ENCODE measurements at regions not wholly inside any gene's neighbourhood (a gene's known extent, or its start where the extent isn't known, plus 50 kb on each side); places are given as distances from the start of the nearest gene placed in this dataset.
"Not testable (repeated sequence)": the region's sequence is repeated elsewhere in the genome, so short reads cannot be mapped to it uniquely, and the experiment has no call there.

DNA sequence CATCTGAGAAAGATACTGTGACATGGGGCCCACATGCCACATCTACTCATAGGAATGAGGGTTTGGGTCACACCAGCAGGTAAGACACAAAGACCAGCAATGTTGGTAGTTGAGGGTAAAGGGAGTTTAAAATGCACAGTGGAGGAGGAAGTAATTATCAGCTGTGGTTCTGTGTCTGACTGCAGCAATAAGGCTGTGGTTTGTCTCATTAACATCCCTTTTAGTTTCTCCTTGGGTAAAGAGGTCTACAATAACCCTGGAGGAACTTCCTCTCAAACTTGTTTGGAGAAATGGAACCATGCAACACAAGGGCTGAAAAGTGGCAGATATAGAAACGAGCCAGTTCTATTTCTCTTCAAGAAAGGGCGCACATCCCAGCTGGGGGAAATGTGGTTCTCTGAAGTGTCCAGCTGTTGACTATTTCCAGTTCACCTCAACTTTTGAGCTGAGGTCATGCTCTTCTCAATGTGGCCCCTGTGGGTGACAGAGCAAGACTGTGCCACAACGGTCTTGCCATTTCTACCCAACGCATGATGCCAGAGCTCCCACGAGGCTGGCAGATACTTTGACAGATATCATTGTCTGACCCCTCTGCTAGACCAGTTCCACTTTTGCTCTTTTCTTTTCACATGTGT is 234.3 kb downstream of the SQOR start:
- DNase-seq: no peak

DNA sequence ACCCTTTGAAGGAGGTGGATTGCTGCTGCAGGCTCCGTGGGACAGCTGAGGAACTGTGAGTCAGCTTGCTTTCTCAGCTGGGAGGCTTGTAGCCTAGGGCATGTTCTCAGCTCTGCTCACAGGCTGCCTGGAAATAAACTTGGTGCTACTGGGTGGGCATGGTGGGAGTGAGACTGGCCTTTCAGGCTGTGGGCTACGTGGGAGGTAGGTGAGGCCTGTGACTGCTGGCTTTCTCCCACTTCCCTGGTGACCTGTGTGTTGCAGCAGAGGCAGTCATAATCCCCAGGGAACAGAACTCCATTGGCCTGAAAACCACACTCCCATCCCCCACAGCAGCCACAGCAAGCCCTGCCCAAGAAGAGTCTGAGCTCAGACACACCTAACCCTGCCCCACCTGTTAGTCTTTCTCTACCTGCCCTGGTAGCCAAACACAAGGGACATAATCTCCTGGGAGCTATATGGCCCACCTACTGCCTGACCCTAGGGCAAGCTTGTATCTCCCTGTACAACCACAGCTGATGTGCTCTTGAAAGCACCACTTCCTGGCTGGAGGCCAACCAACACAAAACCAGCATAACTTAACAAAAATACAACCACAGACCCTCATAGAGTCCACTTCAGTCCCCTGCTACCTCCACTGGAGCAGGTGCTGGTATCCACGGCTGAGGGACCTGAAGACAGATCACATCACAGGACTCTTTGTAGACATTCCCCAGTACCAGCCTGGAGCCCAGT is 236.5 kb downstream of the SQOR start:
- DNase-seq: peak; percentile 1

DNA sequence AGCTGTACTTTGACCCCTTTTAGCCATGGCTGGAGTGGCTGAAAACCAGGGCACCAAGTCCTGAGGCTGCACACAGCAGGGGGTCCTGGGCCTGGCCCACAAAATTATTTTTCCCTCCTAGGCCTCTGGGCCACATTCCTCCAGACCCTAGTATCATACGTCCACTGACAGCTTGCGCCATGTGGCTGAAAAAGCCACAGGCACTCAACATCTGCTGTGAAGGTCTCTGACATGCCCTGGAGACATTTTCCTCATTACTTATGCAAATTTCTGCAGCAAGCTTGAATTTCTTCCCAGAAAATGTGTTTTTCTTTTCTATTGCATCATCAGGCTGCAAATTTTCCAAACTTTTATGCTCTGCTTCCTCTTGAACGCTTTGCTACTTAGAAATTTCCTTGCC is 239.0 kb downstream of the SQOR start:
- no peak for DNase-seq

DNA sequence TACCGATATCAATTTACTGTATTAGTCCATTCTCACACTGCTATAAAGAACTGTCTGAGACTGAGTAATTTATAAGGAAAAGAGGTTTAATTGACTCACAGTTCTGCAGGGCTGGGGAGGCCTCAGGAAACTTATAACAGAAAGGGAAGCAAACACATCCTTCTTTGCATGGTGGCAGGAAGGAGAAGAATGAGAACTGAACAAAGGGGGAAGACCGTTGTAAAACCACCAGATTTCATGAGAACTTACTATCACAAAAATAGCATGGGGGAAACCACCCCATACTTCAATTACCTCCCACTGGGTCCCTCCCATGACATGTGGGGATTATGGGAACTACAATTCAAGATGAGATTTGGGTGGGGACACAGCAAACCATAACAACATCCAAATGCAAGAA is 239.7 kb downstream of the SQOR start:
- not testable (repeated sequence) for DNase-seq

DNA sequence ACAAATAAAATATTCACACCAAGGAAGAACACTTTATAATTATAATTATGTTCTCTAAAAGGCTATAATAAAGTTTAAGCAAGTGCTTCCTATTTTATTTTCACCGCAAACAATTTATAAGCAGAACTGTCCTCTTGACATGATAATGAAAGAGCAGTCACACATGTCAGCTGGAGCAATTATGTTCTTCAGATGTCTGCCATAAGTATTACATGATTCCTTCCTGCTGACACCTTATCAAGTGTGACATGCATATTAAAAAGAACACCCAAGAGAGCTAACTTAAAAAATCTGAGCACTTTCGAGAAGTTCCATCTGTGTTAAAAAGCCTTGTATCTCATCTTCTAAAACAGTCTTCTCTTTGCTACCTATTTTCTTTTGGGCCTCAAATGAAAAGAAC is 249.5 kb downstream of the SQOR start:
- no peak for DNase-seq

DNA sequence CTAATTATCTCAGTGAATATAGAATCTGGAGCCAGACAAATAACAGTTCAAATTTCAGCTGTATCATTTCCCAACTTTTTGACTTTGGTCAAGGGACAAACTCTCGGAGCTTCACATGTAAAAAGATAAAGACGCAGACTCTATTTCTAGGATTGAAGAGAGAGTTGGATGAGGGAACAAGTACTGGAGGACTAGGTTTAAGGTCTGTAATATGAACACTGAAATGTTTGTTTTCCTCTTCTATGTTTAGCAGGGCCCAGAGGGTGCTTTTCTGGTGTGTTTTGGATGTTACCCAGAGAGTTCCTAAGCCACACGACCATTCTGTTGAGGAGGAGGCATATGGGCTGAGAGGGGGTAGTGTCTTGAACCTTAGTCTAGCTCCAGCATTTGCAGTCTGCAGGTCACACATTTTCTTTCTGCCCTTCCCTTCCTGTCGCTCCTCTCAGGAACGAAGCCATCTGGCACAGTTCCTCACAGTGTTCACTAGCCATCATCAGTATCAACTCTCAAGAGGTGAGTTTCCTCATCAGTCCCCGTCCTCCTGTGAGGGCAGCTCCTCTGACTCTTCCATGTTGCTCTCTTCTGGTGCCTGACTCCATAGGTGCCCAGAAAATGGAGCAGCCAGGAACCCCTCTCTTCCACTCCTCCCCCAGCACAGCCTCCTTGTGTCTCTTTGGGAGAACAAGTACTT is 250.1 kb downstream of the SQOR start:
- DNase-seq: no peak

DNA sequence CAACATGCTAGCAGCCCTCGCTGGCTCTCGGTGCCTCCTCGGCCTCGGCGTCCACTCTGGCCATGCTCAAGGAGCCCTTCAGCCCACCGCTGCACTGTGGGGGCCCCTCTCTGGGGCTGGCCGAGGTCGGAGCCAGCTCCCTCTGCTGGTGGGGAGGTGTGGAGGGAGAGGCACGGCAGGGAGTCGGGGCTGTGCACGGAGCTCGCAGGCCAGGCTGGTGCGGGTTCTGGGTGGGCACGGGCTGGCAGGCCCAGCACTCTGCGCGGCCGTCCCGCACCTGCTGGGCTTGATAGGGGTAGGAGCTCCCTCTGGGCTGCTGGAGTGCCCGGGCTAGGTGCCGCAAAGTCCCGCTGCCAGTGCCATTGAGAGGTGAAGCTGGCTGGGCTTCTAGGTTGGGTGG is 251.0 kb downstream of the SQOR start:
- no peak for DNase-seq

DNA sequence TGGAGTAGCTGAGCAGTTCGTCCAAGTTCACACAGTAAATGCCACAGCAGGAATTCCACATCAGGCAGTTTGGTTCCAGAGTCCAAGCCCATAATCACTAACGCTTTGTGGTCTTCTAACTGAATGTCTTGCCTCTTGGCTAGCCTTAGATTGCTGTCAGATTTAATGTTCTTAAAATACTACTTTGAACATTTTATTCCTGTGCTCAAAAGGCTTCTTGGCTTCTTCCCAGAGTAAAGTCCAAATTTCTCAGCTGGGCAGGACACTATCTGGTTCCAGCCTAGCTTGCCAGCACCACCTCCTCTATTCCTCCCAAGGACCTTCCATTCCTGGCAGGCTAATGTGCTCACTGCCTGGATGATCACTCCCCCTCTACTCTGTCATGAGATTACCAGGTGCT is 256.9 kb downstream of the SQOR start:
- no peak for DNase-seq

DNA sequence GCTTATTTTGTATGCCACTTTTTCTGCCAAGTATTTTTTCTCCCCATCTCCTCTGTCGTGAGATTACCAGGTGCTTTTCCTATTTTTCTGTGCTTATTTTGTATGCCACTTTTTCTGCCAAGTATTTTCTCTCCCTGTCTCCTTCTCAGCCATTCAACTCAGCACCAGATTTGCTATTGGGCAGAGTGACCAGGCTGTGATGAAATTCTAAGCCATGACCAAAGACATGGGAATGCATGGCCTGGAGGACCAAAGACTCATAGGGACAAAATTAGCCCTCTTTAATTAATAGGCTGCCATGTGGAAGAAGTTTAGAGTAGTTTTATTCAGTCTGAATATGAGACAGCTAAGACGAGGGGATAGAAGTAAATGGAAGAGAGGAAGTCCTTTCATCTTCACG is 257.4 kb downstream of the SQOR start:
- DNase-seq: no peak

DNA sequence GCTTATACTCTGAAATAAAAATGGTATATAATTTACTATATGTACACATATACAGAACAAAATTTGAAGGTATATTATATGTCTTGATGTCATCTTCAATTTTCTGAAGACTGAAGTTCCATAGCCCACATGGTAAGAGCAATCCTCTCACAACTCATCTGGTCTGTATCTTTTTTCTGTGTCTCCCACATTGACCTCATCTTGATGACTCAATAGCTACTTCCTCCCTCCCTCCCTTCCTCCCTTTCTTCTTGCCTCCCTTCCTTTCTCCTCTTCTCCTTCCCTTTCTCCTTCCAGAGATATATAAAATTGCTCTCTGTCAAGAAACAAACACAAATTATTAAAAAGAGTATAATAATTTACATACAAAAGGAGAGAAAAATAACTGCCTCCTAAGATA is 268.5 kb downstream of the SQOR start:
- no peak for DNase-seq

DNA sequence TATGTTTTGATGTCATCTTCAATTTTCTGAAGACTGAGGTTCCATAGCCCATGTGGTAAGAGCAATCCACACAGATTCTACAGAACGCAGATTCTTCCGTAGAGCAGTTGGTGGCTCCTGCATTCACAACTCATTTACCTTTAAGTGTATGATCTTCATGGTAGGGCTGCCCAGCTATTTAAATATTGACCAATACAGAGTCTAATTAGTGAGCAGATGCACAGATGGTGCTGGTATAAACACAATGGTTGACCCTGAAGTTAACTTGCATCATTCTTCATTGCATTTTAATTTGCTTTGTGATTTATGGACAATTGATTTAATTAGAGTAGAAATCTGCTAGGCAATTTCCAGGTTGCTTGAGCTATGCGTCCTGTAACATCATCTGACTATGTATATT is 269.2 kb downstream of the SQOR start:
- DNase-seq: no peak

DNA sequence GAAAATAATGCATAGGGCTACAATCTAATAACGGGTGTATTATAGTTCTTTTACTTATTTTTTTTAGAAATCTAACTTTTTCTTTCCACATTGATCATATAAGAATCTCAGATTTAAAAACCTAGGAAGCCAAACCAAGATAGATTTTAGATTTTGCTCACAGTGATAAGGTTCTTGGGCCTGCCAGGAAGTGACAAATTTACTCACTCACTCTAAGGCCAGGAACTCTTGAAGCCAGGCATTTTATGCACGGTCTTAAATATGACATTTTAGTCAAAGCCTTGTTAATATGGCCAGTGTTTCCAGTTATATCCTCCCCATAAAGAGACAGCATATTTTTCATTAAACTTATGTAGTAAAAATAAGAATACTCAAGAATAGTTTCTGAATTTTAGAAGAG is 271.4 kb downstream of the SQOR start:
- no peak for DNase-seq

DNA sequence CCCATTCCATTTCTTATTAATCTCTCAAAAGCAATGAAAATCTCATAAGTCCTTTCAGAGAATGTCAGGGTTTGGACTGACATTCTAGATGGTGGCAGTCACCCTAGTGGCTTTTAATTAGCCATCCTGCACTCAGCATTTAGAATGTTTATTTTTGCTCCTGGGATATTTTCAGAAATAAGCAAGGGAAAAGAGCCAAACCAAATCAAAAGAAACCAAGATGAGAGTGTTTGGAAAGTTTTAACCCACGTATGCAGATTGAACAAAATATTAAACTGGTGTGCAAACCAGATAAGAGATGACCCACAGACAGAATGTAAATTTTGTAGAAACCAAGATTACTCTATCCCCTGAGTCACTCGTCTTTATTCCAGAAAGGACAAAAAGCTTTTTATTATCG is 275.8 kb downstream of the SQOR start:
- no peak for DNase-seq

DNA sequence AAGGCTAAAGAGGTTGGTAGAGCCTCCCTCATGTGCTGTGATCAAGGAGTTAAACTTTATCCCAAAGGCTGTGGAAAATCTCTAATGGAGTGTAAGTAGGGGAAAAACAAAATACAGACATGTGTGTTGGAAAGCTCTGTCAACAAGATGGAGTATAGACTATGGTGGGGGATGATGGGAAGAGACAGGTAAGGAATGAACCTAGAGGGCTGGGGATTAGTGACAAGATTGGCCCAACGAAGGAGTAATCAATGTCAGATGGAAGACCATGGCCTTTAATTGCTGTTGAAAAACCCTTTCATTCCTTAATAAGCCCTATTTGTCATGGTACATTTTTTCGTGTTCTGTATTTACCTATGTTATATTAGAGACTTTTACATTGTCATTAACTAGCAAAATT is 278.6 kb downstream of the SQOR start:
- no peak for DNase-seq

DNA sequence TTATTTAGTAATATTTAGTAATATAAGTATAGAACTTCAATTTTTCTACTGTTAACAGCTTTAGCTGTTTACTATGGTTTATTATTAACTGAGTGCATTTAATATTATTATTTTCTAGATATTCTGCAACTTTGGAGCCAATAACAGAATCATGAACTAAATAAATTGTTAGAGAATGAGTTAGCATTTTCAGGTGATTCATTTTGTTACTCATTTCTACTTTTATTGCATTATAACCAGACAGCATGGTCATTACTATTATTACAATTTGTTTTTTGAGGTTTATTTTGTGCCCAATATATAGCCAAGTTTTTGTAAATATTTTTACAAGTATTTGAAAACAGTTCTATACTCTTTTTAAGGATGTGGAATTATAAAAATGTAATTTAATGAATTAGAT is 279.6 kb downstream of the SQOR start:
- DNase-seq: no peak

DNA sequence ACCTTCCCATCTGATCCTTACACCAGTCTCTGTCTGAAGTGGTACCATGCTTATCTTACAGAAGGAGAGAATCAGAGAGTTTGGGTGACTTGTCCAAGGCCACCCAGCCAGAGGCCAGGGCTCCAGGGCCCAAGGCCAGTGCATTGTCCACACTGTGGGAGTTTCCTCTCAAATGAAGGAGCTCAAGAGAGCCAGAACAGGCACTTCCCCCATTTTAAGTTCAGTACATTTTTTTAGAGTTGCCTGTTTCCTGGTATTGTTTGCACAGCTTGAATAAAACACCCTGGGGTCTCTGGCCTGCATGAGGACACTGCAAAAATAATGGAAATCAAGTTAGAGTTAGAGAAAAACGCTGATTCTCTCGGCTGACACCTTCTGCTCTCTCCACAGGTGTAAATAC is 284.0 kb downstream of the SQOR start:
- DNase-seq: no peak

DNA sequence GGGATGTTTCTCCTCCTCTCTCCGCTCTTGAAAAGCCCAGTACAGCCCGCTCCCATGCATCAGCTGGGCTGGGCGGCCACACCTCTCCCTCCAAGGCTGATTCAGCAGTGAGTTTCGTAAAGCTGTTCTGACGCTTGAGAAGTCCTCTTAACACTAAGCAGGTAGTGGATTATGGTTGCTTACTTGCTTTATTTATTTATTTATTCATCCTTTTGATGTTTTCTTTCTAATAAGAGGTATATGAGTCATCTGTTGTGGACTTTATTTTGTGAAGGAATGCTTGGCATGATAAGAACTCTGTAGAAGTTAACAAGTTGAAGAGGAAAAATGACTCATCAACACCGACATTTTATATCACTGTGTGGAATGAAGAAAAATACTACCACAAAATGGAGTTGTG is 285.0 kb downstream of the SQOR start:
- peak; percentile 54 for DNase-seq

DNA sequence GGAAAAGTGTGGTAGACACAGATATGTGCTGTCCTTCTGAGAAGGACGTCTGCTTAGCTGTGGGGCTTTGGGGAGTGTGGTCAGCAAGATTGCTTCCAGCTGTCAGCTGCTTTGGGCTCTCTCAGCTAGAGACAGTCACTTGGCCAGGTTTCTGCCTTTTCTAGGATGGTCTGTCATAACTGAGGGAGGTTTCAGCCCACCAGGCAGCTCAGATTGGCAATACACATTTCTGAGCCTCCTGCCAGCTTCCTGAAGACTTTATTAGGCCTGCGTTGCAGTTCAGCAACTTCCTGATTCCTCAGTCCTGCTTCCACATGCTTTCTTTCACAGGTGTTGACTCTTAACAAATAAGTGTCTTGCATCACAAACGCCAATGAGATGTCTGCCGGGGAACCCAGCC is 286.5 kb downstream of the SQOR start:
- DNase-seq: peak; percentile 16

DNA sequence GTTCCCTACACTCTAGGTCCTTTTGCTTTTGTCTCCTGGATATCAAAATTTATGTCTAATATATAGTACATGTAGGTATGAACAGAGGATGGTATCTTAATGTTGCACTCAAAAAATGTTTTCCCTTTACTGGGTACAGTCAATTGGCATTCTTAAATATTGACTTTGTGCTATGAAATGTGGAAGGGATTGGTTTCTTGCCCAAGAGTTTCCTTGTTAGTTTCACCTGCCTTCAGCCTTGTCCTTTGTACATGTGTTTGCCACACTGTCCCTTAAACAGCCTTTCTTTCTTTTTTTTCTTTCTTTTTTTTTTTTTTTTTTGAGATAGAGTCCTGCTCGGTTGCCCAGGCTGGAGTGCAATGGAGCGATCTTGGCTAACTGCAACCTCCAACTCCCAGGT is 287.1 kb downstream of the SQOR start:
- DNase-seq: no peak

DNA sequence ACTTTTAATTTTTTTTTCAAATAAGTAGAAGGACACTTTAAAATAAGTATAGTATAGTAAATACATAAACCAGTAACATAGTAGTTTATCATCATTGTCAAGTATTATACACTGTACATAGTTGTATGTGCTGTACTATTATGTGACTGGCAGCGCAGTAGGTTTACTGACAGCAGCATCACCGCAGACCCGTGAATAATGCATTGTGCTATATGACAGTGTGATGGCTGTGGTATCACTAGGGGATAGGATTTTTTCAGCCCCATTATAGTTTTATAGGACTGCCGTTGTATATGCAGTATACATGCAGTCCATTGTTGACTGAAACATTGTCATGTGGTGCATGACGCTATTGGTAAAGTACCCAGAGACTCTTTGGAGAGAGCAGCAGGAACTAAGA is 306.5 kb downstream of the SQOR start:
- DNase-seq: no peak

DNA sequence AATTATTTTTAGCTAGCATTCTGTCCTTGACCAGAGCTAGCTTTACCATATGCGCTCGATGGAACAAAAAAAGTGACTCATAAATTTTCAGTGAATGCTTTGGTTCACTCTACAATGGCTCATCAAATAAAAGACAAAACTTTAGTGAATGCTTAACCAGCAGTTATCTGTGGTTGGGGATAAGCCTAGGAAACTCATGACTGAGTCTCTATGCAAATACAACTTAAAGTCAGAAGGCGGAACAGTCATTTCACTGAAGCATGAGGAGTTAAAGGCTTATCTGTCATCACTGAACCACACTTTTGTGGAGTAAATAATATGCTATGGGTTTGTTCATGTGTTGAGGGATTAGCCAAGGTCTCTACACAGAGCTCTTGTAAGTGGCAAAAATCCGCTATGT is 308.4 kb downstream of the SQOR start:
- DNase-seq: peak; percentile 13

DNA sequence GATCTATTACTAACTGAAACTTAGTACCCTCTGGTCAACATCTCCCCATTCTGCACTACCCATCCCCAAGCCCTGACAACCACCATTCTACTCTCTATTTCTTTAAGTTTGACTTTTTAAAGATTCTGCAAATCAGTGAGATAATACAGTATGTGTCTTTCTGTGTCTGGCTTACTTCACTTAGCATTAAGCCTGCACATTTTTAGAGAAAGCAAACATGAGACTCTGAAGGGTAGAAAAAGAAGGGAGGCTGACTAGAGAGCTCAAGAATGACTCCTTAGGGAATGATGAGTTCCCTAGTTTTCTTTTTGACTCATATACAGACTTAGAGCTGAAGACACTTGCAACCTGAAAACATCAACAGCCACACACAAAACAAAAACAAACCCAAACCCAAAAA is 311.3 kb downstream of the SQOR start:
- no peak for DNase-seq

DNA sequence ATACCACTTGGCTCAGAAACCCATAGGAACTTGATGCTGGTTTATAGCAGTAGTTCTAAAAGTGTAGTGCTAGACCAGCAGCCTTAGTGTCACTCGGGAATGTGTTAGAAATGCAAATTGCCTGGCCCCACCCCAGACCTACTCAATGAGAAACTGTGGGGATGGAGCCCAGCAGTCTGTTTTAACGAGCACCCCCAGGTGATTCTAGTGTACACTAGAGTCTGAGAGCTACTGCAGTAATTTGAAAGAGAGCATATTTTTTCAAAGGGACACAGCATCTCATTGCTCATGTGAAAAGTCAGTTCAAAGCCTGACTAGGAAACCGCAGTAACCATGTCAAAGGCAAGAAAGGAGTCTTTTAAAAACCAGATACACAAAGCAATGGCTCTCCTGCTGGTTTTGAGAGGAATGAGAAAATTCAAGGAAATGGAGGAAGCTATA is 313.4 kb downstream of the SQOR start:
- DNase-seq: peak; percentile 2

DNA sequence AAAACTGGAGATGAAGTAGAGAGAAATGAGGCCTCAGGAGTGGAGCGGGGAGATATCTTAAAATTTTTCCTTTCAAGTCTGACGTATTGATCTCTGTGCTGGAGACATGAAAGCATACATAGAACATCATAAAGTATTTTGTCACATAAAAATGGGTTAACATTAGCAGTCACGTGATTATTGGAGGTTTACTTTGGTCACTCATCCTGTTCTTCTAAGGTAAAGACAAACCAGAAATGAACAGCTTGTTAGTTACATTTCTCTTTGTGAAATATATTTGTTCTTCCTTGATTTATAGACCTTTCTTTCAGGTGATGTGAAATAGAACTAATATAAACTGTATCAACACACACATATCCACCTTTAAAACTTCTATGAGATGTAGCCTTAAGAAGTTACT is 324.1 kb downstream of the SQOR start:
- no peak for DNase-seq
